ENCODE measurements at regions not wholly inside any gene's neighbourhood (a gene's known extent, or its start where the extent isn't known, plus 50 kb on each side); places are given as distances from the start of the nearest gene placed in this dataset.

GRCh38 chr3:168807448-168807847 is 711.7 kb upstream of the GOLIM4 start:
- Histone ChIP-seq H3K4me3 (no peak overlapping the region), H3K9me3 (no peaks in the 10 kb centered on the region), H3K36me3 (no peaks in the 10 kb centered on the region), H3K27ac (no peak overlapping the region), H3K27me3 (no peaks in the 10 kb centered on the region), H3K4me1 (no peaks in the 10 kb centered on the region)
- no peak for TF ChIP-seq CTCF (IDR thresholded peaks at IDR 0.05)
- intact Hi-C loops (cut with DNase I), result no loop called here
- no peak for DNase-seq
- no peak for ATAC-seq

- Histone ChIP-seq H3K36me3 (no peaks in the 10 kb centered on the region), H3K4me3 (no peak overlapping the region), H3K27me3 (no peaks in the 10 kb centered on the region), H3K9me3 (no peaks in the 10 kb centered on the region), H3K4me1 (no peaks in the 10 kb centered on the region), H3K27ac (no peak overlapping the region)
- TF ChIP-seq CTCF (IDR thresholded peaks at IDR 0.05), result no peak
- DNase-seq (no peak), ATAC-seq (no peak)
- intact Hi-C loops (cut with DNase I), result no loop called here
Observed at GRCh38 chr3:168806871-168807270, 711.1 kb upstream of the GOLIM4 start.

- no peaks in the 10 kb centered on the region for H3K4me1 ChIP-seq
- DNase-seq (no peak), ATAC-seq (no peak)
- H3K9me3 ChIP-seq, result no peaks in the 10 kb centered on the region
- no peak for TF ChIP-seq CTCF (IDR thresholded peaks at IDR 0.05)
- intact Hi-C loops (cut with DNase I), result no loop called here
- H3K36me3 ChIP-seq, result no peaks in the 10 kb centered on the region
- no peaks in the 10 kb centered on the region for H3K27me3 ChIP-seq
- no peak overlapping the region for H3K27ac ChIP-seq
- no peak overlapping the region for H3K4me3 ChIP-seq
Observed at GRCh38 chr3:168803536-168803935, 707.8 kb upstream of the GOLIM4 start.

- no peaks in the 10 kb centered on the region for H3K36me3 ChIP-seq
- no peak overlapping the region for H3K27ac ChIP-seq
- intact Hi-C loops (cut with DNase I), result no loop called here
- TF ChIP-seq CTCF (IDR thresholded peaks at IDR 0.05), result no peak
- H3K4me3 ChIP-seq, result no peak overlapping the region
- ATAC-seq (no peak), DNase-seq (no peak)
- no peaks in the 10 kb centered on the region for H3K4me1 ChIP-seq
- no peaks in the 10 kb centered on the region for H3K27me3 ChIP-seq
- no peaks in the 10 kb centered on the region for H3K9me3 ChIP-seq
Observed at GRCh38 chr3:168802766-168803165, 707.0 kb upstream of the GOLIM4 start.

- DNase-seq (no peak), ATAC-seq (no peak)
- H3K4me3 ChIP-seq, result no peak overlapping the region
- H3K27me3 ChIP-seq, result no peaks in the 10 kb centered on the region
- TF ChIP-seq CTCF (IDR thresholded peaks at IDR 0.05), result no peak
- H3K4me1 ChIP-seq, result no peaks in the 10 kb centered on the region
- H3K9me3 ChIP-seq, result no peaks in the 10 kb centered on the region
- intact Hi-C loops (cut with DNase I), result no loop called here
- no peaks in the 10 kb centered on the region for H3K36me3 ChIP-seq
- H3K27ac ChIP-seq, result no peak overlapping the region
Observed at GRCh38 chr3:168801794-168802193, 706.1 kb upstream of the GOLIM4 start.

- Histone ChIP-seq H3K36me3 (no peaks in the 10 kb centered on the region), H3K4me1 (no peaks in the 10 kb centered on the region), H3K27me3 (no peaks in the 10 kb centered on the region), H3K4me3 (no peak overlapping the region), H3K9me3 (no peaks in the 10 kb centered on the region), H3K27ac (no peak overlapping the region)
- intact Hi-C loops (cut with DNase I), result no loop called here
- ATAC-seq (no peak), DNase-seq (no peak)
- no peak for TF ChIP-seq CTCF (IDR thresholded peaks at IDR 0.05)
Observed at GRCh38 chr3:168796339-168796738, 700.6 kb upstream of the GOLIM4 start.
